ENCODE measurements at regions not wholly inside any gene's neighbourhood (a gene's known extent, or its start where the extent isn't known, plus 50 kb on each side); places are given as distances from the start of the nearest gene placed in this dataset.

DNA sequence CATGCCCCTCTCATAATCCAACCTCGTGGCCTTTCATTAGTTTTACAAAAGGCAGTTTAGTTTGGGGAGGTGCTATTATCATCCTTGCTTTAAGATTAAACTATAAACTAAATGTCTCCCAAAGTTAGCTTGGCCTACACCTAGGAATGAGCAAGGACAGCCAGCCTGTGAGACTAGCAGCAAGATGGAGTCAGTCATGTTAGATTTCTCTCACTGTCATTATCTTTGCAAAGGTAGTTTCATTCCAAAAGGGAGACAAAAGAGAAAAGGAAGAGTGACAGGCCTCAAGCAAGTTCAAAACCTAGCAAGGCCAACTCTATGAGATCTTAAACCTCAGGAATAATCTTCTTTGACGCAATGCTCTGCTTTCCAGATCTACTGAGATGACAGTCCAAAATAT lies 232.2 kb downstream of the UBE3D start:
- no peak for DNase-seq

DNA sequence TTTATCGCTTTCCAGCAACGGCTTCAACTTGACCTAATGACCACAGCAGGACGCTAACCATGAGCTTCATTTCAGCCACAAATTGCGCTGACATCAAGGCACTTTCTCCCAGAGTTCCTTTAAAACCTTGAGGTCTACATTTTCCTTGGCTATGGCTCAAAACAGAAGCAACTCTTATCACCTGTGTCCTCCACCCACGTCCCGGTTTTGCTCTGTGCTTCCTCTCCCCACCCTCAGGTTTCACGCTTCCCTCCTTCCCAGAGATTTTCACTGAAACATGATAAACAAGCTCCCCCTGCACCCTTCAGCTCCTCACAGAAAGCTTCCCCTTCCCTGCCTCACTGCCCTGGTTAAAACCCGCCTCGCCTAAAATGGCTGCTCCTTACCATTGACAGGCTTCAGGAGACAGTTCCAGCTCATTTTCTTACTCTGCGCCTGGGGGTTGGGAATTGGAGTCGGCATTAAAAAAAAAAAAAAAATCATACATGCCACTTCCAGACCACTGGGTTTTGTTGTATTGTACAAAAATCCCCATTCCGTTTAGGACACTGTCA lies 229.5 kb downstream of the UBE3D start:
- no peak for DNase-seq

DNA sequence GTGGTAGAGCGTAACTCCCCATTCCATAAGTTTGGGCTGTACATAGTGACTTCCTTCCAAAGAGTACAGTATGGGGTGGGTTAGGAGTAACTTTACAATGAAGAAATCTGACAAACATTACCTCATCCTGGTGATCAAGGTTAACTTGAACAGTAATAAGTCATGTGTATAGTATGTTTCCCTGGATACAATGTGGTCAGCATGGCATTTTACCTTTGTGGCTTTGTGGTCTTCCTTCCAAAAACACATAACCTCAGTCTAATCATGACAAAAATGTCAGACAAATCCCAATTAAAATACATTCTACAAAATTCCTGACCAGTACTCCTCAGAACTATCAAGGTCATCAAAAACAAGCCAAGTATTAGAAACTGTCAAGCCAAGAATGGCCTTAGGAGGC lies 225.1 kb downstream of the UBE3D start:
- DNase-seq, result no peak

DNA sequence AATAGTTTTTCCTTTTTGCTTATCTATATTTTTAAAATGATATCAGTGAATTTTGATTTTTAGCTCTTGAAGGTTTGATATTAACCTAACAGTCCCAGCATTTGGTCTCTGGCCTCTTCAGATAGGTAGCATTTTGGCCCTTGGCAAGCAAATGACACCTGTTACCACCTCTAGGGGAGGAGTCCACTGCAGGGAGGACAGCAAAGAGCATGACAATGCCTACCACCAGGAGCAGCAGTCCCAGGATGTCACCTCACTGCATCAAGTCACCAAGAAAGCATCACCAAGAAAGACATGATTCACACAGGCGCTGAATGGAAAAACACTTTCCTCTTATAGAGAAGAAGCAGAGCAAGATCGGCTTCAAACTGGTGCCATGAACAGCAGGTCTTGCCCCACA lies 224.3 kb downstream of the UBE3D start:
- no peak for DNase-seq

Measured in T-helper 2 cell (primary cell).